H9 (cell line): ENCODE measurements at regions not wholly inside any gene's neighbourhood (a gene's known extent, or its start where the extent isn't known, plus 50 kb on each side); places are given as distances from the start of the nearest gene placed in this dataset.

Experiments used
- DNase-seq: peaks from one replicate; pipeline ENCODE4 v3.0.0-alpha.2; 2017
- H2AFZ ChIP-seq: one replicate; pipeline ENCODE4 v1.6.1; 2013; ENCODE audit warnings: mild to moderate bottlenecking, low read length, control low read depth, moderate library complexity
- H2AK5ac ChIP-seq: 2 replicates; pipeline ENCODE4 v1.6.1; 2013; ENCODE audit warnings: low read length, control low read depth, mixed read lengths; ENCODE audit not compliant: insufficient read length
- H2BK120ac ChIP-seq: one replicate; pipeline ENCODE4 v1.6.1; 2013; ENCODE audit warnings: low read depth, mild to moderate bottlenecking, low read length, control low read depth, inconsistent platforms; ENCODE audit not compliant: poor library complexity, severe bottlenecking
- H2BK12ac ChIP-seq: 2 replicates; pipeline ENCODE4 v1.6.1; 2013; ENCODE audit warnings: low read length, control low read depth, mixed read lengths, low read depth; ENCODE audit not compliant: insufficient read length
- H2BK15ac ChIP-seq: 2 replicates; pipeline ENCODE4 v1.6.1; 2013; ENCODE audit warnings: low read depth, low read length, control low read depth
- H2BK20ac ChIP-seq: one replicate; pipeline ENCODE4 v1.6.1; 2013; ENCODE audit warnings: low read depth, mild to moderate bottlenecking, low read length, control low read depth, inconsistent platforms; ENCODE audit not compliant: poor library complexity, severe bottlenecking
- H2BK5ac ChIP-seq: 2 replicates; pipeline ENCODE4 v1.6.1; 2013; ENCODE audit warnings: low read length, control low read depth, mixed read lengths; ENCODE audit not compliant: insufficient read length
- H3K14ac ChIP-seq: 2 replicates; pipeline ENCODE4 v1.6.1; 2013; ENCODE audit warnings: low read length, control low read depth; ENCODE audit not compliant: insufficient read depth
- H3K18ac ChIP-seq: 2 replicates; pipeline ENCODE4 v1.6.1; 2013; ENCODE audit warnings: low read depth, mild to moderate bottlenecking, mixed read lengths, low read length, control low read depth; ENCODE audit not compliant: insufficient read length
- H3K23ac ChIP-seq: 2 replicates; pipeline ENCODE4 v1.6.1; 2013; ENCODE audit warnings: low read length, control low read depth, mixed read lengths, low read depth; ENCODE audit not compliant: insufficient read length
- H3K23me2 ChIP-seq: 2 replicates; pipeline ENCODE4 v1.6.1; 2013; ENCODE audit warnings: low read depth, mild to moderate bottlenecking, mixed read lengths, low read length, control low read depth; ENCODE audit not compliant: insufficient read length, poor library complexity, severe bottlenecking
- H3K27ac ChIP-seq: 2 replicates; pipeline ENCODE4 v1.5.1; 2013; ENCODE audit warnings: low read length, control low read depth, mixed read lengths, low read depth; ENCODE audit not compliant: insufficient read length
- H3K27me3 ChIP-seq: 2 replicates; pipeline ENCODE4 v1.6.1; 2013; ENCODE audit warnings: low read length, control low read depth, inconsistent platforms; ENCODE audit not compliant: insufficient read depth
- H3K4ac ChIP-seq: 2 replicates; pipeline ENCODE4 v1.6.1; 2013; ENCODE audit warnings: low read depth, mild to moderate bottlenecking, control low read depth, inconsistent platforms, low read length, moderate library complexity
- H3K4me1 ChIP-seq: 2 replicates; pipeline ENCODE4 v1.6.1; 2013; ENCODE audit warnings: low read length, control low read depth, inconsistent platforms; ENCODE audit not compliant: insufficient read depth
- H3K4me2 ChIP-seq: 2 replicates; pipeline ENCODE4 v1.6.1; 2013; ENCODE audit warnings: low read length, control low read depth, mixed read lengths; ENCODE audit not compliant: insufficient read length, insufficient read depth
- H3K56ac ChIP-seq: 2 replicates; pipeline ENCODE4 v1.6.1; 2013; ENCODE audit warnings: low read depth, mild to moderate bottlenecking, mixed read lengths, low read length, control low read depth; ENCODE audit not compliant: insufficient read length
- H3K79me1 ChIP-seq: 2 replicates; pipeline ENCODE4 v1.6.1; 2013; ENCODE audit warnings: low read depth, mild to moderate bottlenecking, moderate library complexity, low read length, control low read depth, inconsistent platforms; ENCODE audit not compliant: insufficient read depth, poor library complexity, severe bottlenecking
- H3K79me2 ChIP-seq: 2 replicates; pipeline ENCODE4 v1.6.1; 2013; ENCODE audit warnings: low read length, control low read depth, inconsistent platforms; ENCODE audit not compliant: insufficient read depth
- H3K9ac ChIP-seq: 2 replicates; pipeline ENCODE4 v1.6.1; 2013; ENCODE audit warnings: low read length, control low read depth, mixed read lengths; ENCODE audit not compliant: insufficient read length; ENCODE audit errors: extremely low read depth
- H3K9me3 ChIP-seq: one replicate; pipeline ENCODE4 v1.6.1; 2013; ENCODE audit warnings: low read depth, low read length, inconsistent platforms; ENCODE audit not compliant: control insufficient read depth
- H3T11ph ChIP-seq: one replicate; pipeline ENCODE4 v1.6.1; 2013; ENCODE audit warnings: mild to moderate bottlenecking, low read length, control low read depth, inconsistent platforms
- H4K20me1 ChIP-seq: one replicate; pipeline ENCODE4 v1.6.1; 2013; ENCODE audit not compliant: control insufficient read depth, insufficient read length, insufficient read depth
- H4K5ac ChIP-seq: 2 replicates; pipeline ENCODE4 v1.6.1; 2013; ENCODE audit warnings: low read depth, mild to moderate bottlenecking, mixed read lengths, low read length, control low read depth; ENCODE audit not compliant: insufficient read length
- H4K8ac ChIP-seq: replicated peaks from 2 replicates; pipeline ENCODE4 v1.6.1; 2013; ENCODE audit warnings: low read length, control low read depth, mixed read lengths, low read depth; ENCODE audit not compliant: insufficient read length
- H4K91ac ChIP-seq: 2 replicates; pipeline ENCODE4 v1.6.1; 2013; ENCODE audit warnings: low read depth, mild to moderate bottlenecking, moderate library complexity, mixed read lengths, low read length, control low read depth; ENCODE audit not compliant: insufficient read length
- H3K27ac Mint-ChIP-seq, 3 experiments: 2 replicates in 2 of 3; 3 replicates in 1 of 3; pipeline ENCODE4 v1.8.0; 2020 to 2021; ENCODE audit warnings: mixed read lengths in 3 of 3, mild to moderate bottlenecking in 1 of 3, moderate library complexity in 1 of 3
- H3K27me3 Mint-ChIP-seq: 2 replicates; pipeline ENCODE4 v1.8.0; 2021; ENCODE audit warnings: low read depth, mild to moderate bottlenecking, moderate library complexity, mixed read lengths
- H3K36me3 Mint-ChIP-seq, 3 experiments: 2 replicates in 2 of 3; 3 replicates in 1 of 3; pipeline ENCODE4 v1.8.0; 2020 to 2021; ENCODE audit warnings: low read depth in 3 of 3, mixed read lengths in 3 of 3; ENCODE audit not compliant: insufficient read depth in 1 of 3
- H3K4me1 Mint-ChIP-seq, 2 experiments: 2 replicates each; pipeline ENCODE4 v1.8.0; 2020; ENCODE audit warnings: mixed read lengths in 2 of 2
- H3K4me3 Mint-ChIP-seq, 2 experiments: 2 replicates in 1 of 2; 3 replicates in 1 of 2; pipeline ENCODE4 v1.8.0; 2020 to 2021; ENCODE audit warnings: mild to moderate bottlenecking in 2 of 2, mixed read lengths in 2 of 2, moderate library complexity in 1 of 2
- H3K9me3 Mint-ChIP-seq, 2 experiments: 2 replicates in 1 of 2; 3 replicates in 1 of 2; pipeline ENCODE4 v1.8.0; 2020; ENCODE audit warnings: mild to moderate bottlenecking in 2 of 2, mixed read lengths in 2 of 2, moderate library complexity in 1 of 2
- CTCF ChIP-seq: fragments of 200-600 bp; sonication (generic); conservative IDR thresholded peaks from 3 replicates; pipeline ENCODE4 v1.8.0; 2021; ENCODE audit warnings: antibody characterized with exemption, mild to moderate bottlenecking
- WGBS: extraction: QIAGEN DNeasy Blood & Tissue Kit; methylation state at CpG from one replicate; pipeline ENCODE4 v1.1.7; 2013; ENCODE audit warnings: missing lambda C conversion rate, low lambda C conversion rate, mixed read lengths; ENCODE audit not compliant: insufficient read length; ENCODE audit errors: extremely low coverage; 5-methylcytosine and 5-hydroxymethylcytosine counted together

- no peak overlapping the region for H3K18ac ChIP-seq
- H4K20me1 ChIP-seq, result no peaks in the 10 kb centered on the region
- no peaks in the 10 kb centered on the region for H3K23me2 ChIP-seq
- DNase-seq, result no peak
- no peaks in the 10 kb centered on the region for H3K27me3 ChIP-seq
- Mint-ChIP-seq H3K27ac (no peak overlapping the region), H3K36me3 (no peaks in the 10 kb centered on the region), H3K27me3 (peaks cover 7% of the 10 kb centered on the region; the same call in 1 of the 2 replicates), H3K9me3 (no peaks in the 10 kb centered on the region; a peak in 1 of 5 replicates), H3K4me1 (peaks cover 12 to 13% of the 10 kb centered on the region in 2 experiments), H3K4me3 (no peak overlapping the region)
- H3K27ac ChIP-seq, result no peak overlapping the region
- H3K4me2 ChIP-seq, result no peak overlapping the region
- no peak overlapping the region for H2AK5ac ChIP-seq
- no peaks in the 10 kb centered on the region for H3K4me1 ChIP-seq
- H2BK12ac ChIP-seq, result no peak overlapping the region
- H3K14ac ChIP-seq, result no peak overlapping the region
- no peak overlapping the region for H3T11ph ChIP-seq
- no peak overlapping the region for H3K23ac ChIP-seq
- H2BK120ac ChIP-seq, result no peak overlapping the region
- H2BK5ac ChIP-seq, result no peak overlapping the region
- TF ChIP-seq CTCF, result no peak
- no peak overlapping the region for H4K5ac ChIP-seq
- no peak overlapping the region for H4K91ac ChIP-seq
- no peak overlapping the region for H2BK15ac ChIP-seq
- no peaks in the 10 kb centered on the region for H3K79me1 ChIP-seq
- no CpG with 5 or more reads among the region's 5 CpGs for WGBS
- no peak overlapping the region for H2BK20ac ChIP-seq
- no peak overlapping the region for H3K9ac ChIP-seq
- H4K8ac ChIP-seq, result no peak overlapping the region
- H2AFZ ChIP-seq, result no peak overlapping the region
- H3K79me2 ChIP-seq, result no peaks in the 10 kb centered on the region
- H3K4ac ChIP-seq, result no peak overlapping the region
- no peak overlapping the region for H3K56ac ChIP-seq
- H3K9me3 ChIP-seq, result no peaks in the 10 kb centered on the region
Observed at GRCh38 chr2:12164689-12165088, 418.3 kb downstream of the LPIN1 start.
